VCaP (cell line): ENCODE measurements at regions not wholly inside any gene's neighbourhood (a gene's known extent, or its start where the extent isn't known, plus 50 kb on each side); places are given as distances from the start of the nearest gene placed in this dataset.

Experiments used
- H3K27ac ChIP-seq: fragments of 450-650 bp; 2 replicates; pipeline ENCODE4 v1.5.1; 2017
- CTCF ChIP-seq: fragments of 450-650 bp; conservative IDR thresholded peaks from 2 replicates; pipeline ENCODE4 v1.5.1; 2017; ENCODE audit warnings: mild to moderate bottlenecking, moderate library complexity

- TF ChIP-seq CTCF: no peak
- H3K27ac ChIP-seq: no peak overlapping the region
Measured at GRCh38 chr10:78313636-78314035, 280.0 kb downstream of the RPS24 start.

GRCh38 chr10:78314651-78315050 lies 281.0 kb downstream of the RPS24 start:
- H3K27ac ChIP-seq: no peak overlapping the region
- no peak for TF ChIP-seq CTCF

- peak overlapping the region; percentile 43; the same call in 1 of the 2 replicates for H3K27ac ChIP-seq
- TF ChIP-seq CTCF: no peak
Measured at GRCh38 chr10:78316451-78316931, 282.8 kb downstream of the RPS24 start.

- H3K27ac ChIP-seq: no peak overlapping the region
- no peak for TF ChIP-seq CTCF
Measured at GRCh38 chr10:78318305-78318704, 284.6 kb downstream of the RPS24 start.

GRCh38 chr10:78319371-78319770 lies 285.7 kb downstream of the RPS24 start:
- TF ChIP-seq CTCF: no peak
- no peak overlapping the region for H3K27ac ChIP-seq

GRCh38 chr10:78319841-78320240 lies 286.2 kb downstream of the RPS24 start:
- no peak overlapping the region for H3K27ac ChIP-seq
- TF ChIP-seq CTCF: no peak

- no peak overlapping the region for H3K27ac ChIP-seq
- TF ChIP-seq CTCF: no peak
Measured at GRCh38 chr10:78320506-78320905, 286.8 kb downstream of the RPS24 start.
